GM21360 (cell line): ENCODE measurements at regions not wholly inside any gene's neighbourhood (a gene's known extent, or its start where the extent isn't known, plus 50 kb on each side); places are given as distances from the start of the nearest gene placed in this dataset.
"Not testable (repeated sequence)": the region's sequence is repeated elsewhere in the genome, so short reads cannot be mapped to it uniquely, and the experiment has no call there.

Experiments
- ATAC-seq: cut with Tn5 transposase; IDR thresholded peaks from one replicate; pipeline ENCODE4 v1.9.1; 2021; ENCODE audit warnings: mild to moderate bottlenecking, moderate library complexity; ENCODE audit not compliant: unreplicated experiment

GRCh38 chr15:21357056-21357455, 83.2 kb downstream of the POTEB3 start:
- not testable (repeated sequence) for ATAC-seq

- ATAC-seq, result not testable (repeated sequence)
These were observed 84.4 kb downstream of the POTEB3 start for GRCh38 chr15:21355944-21356343.

GRCh38 chr15:21354597-21354996, 85.7 kb downstream of the POTEB3 start:
- not testable (repeated sequence) for ATAC-seq

- ATAC-seq, result not testable (repeated sequence)
These were observed 87.5 kb downstream of the POTEB3 start for GRCh38 chr15:21352670-21353318.

- ATAC-seq, result not testable (repeated sequence)
These were observed 95.3 kb downstream of the POTEB3 start for GRCh38 chr15:21344960-21345359.

GRCh38 chr15:21344500-21344899, 95.8 kb downstream of the POTEB3 start:
- not testable (repeated sequence) for ATAC-seq

- not testable (repeated sequence) for ATAC-seq
These were observed 103.3 kb downstream of the POTEB3 start for GRCh38 chr15:21337028-21337427.

- ATAC-seq, result not testable (repeated sequence)
These were observed 115.4 kb downstream of the POTEB3 start for GRCh38 chr15:21324720-21325460.

- ATAC-seq, result not testable (repeated sequence)
These were observed 155.9 kb downstream of the POTEB3 start for GRCh38 chr15:21284353-21284752.

- ATAC-seq, result peak; percentile 92
These were observed 157.1 kb downstream of the POTEB3 start for GRCh38 chr15:21283210-21283609.

- not testable (repeated sequence) for ATAC-seq
These were observed 160.0 kb downstream of the POTEB3 start for GRCh38 chr15:21280272-21280671.

- not testable (repeated sequence) for ATAC-seq
These were observed 167.9 kb downstream of the POTEB3 start for GRCh38 chr15:21272176-21272982.

- no peak for ATAC-seq
These were observed 168.7 kb downstream of the POTEB3 start for GRCh38 chr15:21271566-21271965.

GRCh38 chr15:21270474-21270873, 169.8 kb downstream of the POTEB3 start:
- no peak for ATAC-seq

- ATAC-seq, result not testable (repeated sequence)
These were observed 170.6 kb downstream of the POTEB3 start for GRCh38 chr15:21269673-21270072.

- ATAC-seq, result no peak
These were observed 171.2 kb downstream of the POTEB3 start for GRCh38 chr15:21269121-21269520.

GRCh38 chr15:21268436-21268940, 171.8 kb downstream of the POTEB3 start:
- ATAC-seq, result no peak

GRCh38 chr15:21267671-21268395, 172.5 kb downstream of the POTEB3 start:
- no peak for ATAC-seq

GRCh38 chr15:21267226-21267625, 173.1 kb downstream of the POTEB3 start:
- ATAC-seq, result no peak

GRCh38 chr15:21265628-21266027, 174.7 kb downstream of the POTEB3 start:
- ATAC-seq, result not testable (repeated sequence)
